HT1080 (cell line): ENCODE measurements at regions not wholly inside any gene's neighbourhood (a gene's known extent, or its start where the extent isn't known, plus 50 kb on each side); places are given as distances from the start of the nearest gene placed in this dataset.

Experiments
- DNase-seq: peaks from one replicate; pipeline ENCODE4 v3.0.0-alpha.2; 2015; ENCODE audit warnings: low read depth

DNA sequence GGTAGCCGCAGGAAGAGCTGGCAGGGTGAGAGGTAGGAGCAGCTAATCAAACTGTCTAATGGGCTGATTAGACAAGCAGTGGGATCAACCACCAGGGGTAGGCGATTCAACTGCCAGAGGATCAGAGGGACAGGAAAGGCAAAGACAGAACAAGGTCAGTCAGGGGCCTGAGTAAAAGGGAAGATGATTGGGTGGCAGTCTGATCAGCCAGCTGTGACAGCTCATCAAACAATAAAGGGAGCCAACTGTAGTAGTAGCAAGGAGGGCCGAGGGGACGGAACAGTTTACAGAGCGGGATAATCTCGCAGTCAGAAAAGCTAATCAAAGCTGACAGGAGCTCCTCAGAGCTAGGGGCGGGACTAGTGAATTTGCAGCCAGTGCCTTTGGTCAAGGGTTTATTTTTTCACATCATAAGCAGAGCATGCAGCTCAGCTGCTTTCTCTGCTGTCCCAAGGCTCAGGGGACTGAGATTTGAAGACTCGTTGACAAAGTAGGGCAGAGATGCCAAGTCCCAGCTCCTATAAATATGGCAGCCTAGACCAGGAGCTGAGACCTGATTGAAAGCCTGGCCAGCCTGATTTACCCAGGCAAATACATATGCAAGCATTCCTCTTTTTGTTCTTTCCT is 418.2 kb downstream of the GABRG2 start:
- DNase-seq: no peak

DNA sequence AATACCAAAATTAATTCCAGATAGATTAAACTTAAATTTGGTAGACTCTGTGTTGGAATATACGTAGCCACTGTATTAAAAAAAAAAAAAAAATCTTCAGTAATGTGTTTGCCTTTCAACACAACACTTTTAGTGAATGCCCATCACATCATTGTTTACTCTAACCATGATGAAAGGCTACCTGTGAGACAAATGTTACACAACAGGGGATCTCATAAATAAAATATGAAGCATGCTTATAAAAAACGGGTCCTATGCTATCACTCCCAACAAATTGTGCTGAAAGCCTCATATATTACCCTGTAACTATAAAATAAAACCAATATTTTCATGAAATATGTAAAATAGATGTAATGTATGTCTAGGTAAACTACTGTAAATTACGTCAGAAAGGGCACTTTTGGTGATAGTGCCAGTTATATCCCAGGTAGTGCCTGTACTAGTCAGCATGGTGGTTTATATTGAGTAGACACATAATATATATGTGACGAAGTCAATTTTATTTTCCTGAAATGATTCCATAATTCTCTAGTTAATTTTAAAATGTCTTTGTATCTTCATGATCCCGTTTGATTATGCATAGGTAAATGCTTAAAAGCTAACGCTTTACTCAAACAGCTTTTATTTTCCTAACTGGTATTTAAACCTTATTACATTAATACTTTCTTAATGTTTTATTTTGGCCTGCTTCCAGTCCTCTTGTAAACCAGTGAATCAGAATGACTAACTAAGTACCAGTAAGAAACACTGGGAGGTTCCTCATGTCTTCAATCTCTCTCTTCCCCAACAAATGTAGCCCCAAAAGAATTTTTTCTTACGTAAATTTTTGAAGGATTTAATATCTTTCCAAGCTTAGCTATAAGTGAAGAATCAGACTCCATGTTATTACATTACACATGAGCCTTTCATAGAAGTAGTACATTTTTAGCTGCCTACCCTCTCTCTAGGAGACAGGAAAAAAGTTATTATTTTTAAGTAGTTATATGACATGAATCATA is 420.3 kb downstream of the GABRG2 start:
- DNase-seq: peak; percentile 32

DNA sequence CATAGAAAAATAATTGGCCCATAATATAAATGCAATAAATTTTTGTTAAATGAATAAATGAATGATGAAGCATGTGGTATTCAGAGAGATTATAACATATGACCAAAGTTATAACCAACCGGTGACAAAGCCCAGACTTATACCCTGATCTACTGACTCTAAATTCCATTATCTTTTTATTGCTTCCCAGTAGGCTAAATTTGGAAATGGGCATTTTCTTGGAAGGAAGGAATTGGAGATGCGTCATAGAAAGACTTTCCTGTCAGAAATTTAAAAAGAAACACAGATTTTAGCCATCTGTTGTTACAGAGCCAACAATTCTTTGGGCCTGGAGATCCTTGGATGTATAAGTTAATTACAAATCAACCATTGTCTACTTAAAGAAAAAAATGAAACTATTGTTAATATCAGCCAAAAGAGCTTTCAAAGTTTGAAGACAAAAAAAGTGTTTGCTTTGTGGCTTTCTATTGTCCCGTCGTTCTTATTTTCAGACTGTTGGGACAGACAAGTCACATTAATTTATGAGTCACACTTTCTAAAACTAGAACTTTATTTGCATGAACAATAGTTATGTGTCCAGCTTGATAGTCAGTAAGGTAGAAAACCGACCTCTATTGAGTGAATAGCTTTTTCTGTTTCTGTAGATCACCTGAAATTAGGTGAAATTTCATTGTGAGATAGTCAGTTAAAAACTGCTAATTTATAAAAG is 428.7 kb downstream of the GABRG2 start:
- DNase-seq: peak; percentile 40

DNA sequence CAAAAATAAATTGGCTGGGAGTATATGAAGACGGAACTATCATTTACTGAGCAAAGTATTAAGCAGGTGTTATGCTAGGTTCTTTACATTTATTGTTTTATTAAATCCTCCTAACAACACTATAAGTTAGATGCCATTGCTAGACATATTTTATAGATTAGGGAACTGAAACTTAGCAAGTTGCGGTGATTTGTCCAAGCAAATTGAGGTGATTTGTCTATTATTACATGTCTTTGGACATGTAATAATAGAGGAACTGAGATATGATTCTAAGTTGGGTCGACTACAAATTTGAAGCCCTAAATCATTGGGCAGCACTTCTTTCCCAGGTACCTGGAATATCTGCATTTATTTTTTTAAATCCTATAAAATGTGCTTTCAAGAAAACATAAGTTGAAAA is 429.9 kb downstream of the GABRG2 start:
- DNase-seq: no peak

DNA sequence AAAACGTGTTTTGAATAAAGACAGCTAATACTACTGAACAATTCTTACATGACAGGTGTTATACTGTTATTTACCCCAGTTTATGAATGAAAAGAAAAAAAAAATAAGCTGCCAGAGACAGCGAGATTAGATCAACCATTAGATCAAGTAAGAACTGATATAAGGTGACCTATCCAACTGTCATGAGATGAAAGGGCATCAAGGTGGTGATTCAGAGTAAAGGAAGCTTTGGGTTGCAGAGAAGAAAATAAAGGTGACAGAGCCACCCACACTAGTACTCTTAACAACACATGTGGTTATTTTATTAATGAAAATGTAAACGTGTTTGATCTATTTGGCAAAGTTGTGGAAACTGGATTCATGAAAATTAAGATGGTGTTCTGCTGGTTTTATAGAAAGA is 435.2 kb downstream of the GABRG2 start:
- no peak for DNase-seq

DNA sequence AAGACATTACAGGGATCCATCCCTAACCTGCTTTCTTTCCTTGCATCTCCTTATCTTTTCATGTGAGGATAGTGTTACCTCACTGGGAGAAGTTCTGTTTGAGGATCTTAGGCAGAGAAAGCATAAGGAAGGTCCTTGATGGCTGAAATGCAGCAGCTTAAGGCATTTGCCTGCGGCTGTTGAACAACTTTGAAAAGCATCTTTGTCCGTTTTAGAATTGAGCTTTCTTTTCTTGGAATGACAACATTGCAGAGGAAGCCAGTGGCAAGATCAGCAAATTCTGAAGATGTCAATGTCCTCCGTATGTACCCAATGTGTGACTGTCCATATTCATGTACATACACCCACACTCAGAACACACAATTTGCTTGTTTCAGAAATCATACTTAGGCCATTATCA is 436.2 kb downstream of the GABRG2 start:
- DNase-seq: no peak

DNA sequence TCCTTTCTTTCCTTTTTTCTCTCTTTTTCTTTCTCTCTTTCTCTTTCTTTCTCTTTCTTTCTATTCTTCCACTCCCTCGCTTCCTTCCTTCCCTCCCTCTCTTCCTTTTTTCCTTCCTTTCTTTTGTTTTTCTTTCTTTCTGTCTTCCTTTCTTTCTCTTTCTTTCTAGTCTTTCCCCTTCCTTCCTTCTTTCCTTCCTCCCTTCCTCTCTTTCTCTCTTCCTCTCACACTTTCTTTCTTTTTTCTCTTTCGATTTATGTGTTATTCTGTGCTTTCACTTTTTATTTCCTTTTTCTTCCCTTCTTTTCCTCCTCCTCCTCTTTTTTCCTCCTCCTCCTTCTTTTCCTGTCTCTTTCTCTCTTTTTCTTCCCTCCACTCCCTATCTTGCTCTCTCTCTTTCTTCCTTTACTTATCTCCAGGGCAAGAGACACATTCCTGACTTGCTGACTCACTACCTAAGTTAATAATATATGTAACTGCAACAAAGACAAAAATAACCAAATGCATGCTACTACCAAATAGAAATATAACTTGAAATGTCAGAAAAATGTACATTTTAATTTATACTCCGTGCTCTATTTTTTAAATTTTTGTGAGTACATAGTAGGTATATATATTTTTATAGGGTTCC is 445.5 kb downstream of the GABRG2 start:
- no peak for DNase-seq

DNA sequence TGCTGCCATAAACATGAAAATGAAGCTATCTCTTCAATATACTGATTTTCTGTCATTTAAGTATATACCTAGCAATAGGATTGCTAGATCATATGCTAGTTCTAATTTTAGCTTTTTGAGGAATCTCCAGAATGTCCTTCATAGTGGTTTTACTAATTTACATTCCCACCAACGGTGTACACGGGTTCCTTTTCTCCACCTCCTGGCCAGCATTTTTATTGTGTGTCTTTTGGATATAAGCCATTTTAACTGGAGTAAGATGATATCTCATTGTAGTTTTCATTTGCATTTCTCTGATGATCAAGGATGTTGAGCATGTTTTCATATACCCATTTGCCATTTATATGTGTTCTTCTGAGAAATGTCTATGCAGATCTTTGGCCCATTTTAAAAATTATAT is 446.5 kb downstream of the GABRG2 start:
- DNase-seq: no peak

DNA sequence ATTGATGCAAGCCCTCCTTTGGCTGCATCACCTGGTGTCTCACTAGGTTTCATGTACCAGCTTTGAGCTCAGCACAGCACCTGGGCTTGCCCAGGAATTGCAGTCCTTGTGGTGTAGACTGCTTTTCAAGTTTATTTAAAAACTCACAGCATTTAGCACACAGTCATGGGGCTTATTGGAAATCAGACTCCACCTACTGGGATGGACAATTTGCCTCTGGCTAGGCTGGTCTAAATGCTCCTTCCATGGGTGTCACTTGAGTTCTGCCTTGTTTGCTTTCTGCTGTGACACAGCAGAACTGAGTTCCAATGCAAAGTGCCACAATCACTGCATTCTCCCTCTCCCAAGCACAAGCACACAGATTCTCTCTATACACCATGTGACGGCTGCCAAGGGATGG is 453.3 kb downstream of the GABRG2 start:
- no peak for DNase-seq

DNA sequence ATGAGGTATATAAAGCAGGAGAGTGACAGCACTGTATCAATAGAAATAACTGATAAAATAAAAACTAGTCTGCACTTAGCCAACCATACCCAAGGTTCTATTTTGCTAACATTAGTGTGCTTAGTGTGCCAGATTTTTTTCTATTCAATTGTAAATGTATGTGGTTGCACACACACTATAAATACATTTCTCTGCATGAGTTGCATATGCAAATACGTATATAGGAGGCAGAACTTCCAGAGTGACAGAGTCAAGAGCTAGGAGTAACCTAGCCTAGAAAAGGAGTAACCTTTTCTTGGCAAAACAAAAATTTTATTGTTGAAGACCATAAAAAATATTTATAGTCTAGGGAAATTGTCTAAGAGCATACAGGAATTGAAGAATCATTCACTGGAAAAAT is 461.6 kb downstream of the GABRG2 start:
- DNase-seq: no peak

DNA sequence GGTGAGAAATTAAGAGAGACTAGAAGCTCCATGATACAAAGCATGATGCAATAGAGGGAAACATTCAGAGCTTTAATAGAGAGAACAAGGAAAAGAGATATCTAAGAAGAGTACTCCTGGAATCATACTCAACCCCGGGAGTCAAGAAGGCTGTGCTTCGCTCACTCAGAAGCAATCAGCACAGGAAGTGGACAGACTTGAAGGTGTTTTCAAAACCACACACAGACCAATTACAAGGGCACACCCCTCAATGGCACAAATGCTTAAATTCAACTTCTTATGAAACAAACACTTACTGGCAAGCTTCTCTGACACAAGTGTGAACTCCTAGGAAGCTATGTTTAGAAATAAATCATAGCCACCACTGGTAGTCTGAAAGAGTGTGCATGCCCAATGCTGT is 462.3 kb downstream of the GABRG2 start:
- DNase-seq: no peak

DNA sequence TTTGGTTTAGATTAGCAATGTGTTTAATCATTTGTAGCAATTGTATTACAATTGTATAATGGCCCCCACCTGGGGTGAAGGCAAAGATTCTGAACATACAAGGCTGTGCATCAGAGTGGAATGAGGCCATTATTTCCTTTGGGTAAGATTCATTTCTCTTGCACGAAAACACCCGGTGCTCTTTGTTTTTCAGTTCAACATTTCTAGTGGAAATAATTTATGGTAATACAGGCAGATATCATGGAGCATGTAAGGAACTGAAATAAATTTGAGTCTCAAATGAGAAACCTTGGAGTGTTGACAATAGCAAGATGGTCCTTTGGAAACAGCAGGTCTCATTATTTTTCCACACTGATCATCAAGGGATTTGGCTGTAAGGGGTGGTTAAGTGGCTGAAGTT is 475.9 kb downstream of the GABRG2 start:
- no peak for DNase-seq

DNA sequence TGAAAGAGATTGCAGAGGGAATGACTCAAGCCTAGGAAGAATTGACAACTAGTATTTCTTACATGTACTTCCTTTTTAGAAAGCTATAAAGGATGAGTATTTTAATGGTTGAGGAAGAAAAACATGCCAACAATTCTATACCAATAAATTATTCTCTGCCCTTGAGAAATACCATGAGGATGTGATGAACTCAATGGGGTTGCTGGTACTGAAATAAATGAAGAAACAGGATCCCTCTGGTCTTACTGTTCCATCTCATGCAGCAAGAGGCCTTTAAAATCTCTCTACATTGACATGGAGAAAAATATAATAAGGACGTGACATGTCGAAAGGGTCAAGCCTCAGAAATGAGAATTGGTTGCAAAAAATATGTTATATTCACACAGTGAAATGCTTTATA is 477.3 kb downstream of the GABRG2 start:
- DNase-seq: no peak

DNA sequence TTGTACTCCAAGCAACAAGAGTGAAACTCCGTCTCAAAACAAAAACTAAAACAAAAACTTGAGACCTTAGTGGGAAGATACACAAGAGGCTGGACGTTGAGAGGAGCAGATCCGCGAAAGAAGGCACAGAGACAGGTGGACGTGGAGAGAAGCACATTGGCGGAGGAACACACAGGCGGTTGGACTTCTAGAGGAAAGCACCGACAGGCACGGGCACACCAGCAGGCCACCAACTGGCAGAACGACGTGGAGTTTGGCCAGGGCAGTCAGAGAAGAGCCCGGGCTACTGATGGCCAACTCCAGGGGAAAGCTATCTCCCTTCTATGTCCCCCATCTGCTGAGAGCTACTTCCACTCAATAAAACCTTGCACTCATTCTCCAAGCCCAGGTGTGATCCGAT is 482.7 kb downstream of the GABRG2 start:
- no peak for DNase-seq

DNA sequence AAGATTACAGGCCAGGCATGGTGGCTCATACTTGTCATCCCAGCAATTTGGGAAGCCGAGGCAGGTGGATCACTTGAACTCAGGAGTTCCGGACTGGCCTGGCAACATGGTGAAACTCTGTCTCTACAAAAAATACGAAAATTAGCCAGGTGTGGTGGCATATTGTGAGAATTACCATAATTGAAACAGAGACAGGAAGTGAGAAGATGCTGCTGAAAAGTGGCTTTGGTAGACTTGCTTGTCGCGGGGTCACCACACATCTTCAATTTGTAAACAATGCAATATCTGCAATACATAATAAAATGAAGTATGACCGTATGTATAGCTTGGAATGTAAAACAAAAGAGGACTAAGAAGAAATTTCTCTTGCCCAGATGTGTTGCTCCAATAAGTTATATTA is 490.5 kb downstream of the GABRG2 start:
- no peak for DNase-seq

DNA sequence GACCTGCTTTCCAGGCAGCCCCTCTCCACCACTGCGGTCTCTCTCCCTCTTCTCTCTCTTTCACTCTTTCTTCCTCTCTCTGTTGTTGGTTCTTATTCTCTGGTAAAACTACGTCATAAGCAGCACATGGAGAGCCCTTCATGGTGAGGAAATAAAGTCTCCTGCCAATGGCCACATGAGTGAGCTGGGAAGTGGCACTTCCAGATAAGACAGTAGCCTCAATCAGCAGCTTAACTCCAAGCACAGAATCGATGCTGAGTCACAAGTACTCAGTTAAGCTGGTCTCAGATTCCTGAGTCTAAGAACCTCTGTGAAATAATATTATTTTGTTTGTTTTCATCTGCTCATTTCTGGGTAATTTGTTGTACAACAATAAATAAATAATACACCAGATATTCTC is 500.1 kb downstream of the GABRG2 start:
- DNase-seq: no peak

DNA sequence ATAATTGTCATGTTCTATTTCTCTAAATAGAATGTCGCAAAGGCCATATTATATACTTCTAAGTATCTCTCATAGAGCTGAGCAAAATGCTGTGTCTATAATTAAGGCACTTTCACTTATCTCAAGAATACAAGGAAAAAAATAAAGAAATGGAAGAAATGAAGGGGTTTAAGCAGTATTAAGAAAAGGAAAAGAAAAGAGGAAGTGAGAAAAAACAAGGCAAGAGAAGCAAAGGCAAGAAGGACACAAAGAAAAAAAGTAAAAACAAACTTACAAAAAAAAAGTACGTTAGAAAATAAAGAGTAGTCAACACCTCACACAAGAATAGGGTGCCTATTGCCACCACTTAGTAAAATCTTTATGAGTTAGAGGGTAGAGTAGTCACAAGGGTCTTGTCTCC is 506.2 kb downstream of the GABRG2 start:
- DNase-seq: no peak

DNA sequence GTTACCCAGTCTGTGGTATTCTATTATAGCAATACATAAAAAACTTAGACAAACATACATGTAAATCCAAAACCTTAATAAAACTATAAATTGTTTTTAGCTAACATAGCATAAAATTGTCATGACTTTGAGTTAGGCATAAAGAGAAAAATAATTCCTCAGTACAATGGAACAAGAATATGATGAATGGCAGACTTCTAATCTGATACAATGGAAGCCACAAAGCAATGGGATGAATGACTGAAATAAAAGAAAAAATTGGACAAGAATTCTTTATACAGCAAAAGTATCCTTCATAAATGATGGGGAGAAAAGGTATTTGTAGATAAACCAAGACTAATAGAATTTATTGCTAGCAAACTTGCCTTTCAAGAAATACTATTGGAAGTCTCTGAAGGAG is 524.2 kb downstream of the GABRG2 start:
- DNase-seq: no peak

DNA sequence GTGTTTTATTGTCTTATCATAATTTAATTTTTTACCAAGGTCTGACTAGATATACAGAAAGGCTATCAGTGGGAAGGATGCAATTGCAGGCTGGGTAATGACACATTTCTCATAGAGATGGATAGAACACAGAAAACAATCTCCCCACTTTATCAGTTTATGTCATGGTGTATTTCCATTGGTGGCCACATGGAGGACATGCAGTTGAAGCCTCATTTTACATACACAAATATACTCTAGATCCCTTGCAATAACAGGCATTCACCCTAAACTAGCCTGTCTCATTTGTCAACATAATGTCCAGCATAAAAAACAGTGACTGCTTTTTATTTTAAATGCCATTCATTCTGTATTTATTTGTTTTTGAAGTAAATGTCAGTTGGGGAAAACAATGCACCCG is 526.3 kb downstream of the GABRG2 start:
- no peak for DNase-seq

DNA sequence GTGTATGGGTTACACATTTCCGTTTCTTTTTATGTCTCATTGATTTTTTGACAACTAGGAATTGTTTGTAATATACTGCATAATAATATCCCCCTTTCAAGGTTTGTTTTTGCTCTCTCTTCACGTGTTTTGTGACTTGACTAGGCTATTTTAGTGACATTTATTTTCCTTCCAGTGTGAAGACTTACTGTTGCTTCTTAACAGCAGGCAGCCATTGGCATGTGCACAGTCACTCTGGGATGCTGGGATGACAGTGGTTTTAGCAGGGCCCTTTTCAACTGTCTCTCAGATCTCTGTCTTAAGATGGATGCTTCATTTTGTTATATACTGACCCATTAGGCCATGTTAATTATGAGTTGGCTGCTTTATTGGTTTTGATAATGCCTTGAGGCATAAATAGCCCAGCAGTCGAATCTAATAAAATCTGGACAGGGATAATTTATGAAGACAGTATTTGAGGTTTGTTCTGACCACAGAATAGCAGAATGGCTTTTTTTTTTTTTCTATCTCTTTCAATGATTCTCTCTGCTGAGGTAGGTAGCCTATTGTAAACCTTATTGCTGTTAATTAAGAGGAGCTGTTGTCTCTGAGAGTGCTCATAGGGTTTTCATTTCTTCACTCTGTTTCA is 536.0 kb downstream of the GABRG2 start:
- no peak for DNase-seq

DNA sequence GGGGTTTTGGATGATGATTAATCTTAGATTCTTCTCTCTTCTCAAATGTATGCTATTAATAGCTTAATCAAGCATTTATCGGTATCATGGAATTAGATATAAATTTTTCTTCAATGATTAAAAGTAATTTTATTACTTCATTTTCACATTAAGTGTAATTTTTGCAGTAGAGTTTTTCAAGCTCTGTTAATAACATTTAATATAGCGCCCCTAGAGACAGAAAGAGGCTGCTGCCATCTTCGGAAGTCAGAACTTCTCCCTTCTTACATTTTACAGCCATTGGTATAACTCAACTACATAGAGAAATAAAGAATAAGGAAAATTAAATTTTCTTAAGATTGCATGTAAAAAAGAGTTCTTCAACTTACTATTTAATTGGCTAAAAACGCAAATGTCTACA is 540.3 kb downstream of the GABRG2 start:
- no peak for DNase-seq
